ENCODE measurements at regions not wholly inside any gene's neighbourhood (a gene's known extent, or its start where the extent isn't known, plus 50 kb on each side); places are given as distances from the start of the nearest gene placed in this dataset.

DNA sequence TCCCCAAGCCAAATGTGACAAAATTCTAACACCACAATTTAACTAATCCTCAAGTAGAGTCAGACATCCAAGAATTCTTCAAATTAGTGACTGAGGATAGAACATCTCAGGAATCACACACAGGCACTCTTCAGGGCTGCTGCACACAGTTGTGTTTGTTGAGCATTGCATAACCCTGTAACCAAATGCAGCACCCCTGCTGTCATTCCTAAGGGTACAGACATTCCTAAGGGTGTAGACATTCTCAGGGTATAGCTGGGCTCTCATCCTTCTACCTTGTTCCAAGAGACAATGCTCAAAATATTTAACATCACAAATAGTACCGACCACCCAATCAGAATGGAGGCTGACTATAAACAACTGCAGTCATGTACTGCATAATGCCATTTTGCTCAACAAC, 107.1 kb upstream of the UBE2E2 start:
- H3K4me3 ChIP-seq (ENCODE audit: low read length): no peak overlapping the region
- DNase-seq (ENCODE audit: low read depth): no peak
- TF ChIP-seq, protein P1, sequence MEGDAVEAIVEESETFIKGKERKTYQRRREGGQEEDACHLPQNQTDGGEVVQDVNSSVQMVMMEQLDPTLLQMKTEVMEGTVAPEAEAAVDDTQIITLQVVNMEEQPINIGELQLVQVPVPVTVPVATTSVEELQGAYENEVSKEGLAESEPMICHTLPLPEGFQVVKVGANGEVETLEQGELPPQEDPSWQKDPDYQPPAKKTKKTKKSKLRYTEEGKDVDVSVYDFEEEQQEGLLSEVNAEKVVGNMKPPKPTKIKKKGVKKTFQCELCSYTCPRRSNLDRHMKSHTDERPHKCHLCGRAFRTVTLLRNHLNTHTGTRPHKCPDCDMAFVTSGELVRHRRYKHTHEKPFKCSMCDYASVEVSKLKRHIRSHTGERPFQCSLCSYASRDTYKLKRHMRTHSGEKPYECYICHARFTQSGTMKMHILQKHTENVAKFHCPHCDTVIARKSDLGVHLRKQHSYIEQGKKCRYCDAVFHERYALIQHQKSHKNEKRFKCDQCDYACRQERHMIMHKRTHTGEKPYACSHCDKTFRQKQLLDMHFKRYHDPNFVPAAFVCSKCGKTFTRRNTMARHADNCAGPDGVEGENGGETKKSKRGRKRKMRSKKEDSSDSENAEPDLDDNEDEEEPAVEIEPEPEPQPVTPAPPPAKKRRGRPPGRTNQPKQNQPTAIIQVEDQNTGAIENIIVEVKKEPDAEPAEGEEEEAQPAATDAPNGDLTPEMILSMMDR (conservative IDR thresholded peaks at IDR 0.05; ENCODE audit: low read depth, low read length): no peak

DNA sequence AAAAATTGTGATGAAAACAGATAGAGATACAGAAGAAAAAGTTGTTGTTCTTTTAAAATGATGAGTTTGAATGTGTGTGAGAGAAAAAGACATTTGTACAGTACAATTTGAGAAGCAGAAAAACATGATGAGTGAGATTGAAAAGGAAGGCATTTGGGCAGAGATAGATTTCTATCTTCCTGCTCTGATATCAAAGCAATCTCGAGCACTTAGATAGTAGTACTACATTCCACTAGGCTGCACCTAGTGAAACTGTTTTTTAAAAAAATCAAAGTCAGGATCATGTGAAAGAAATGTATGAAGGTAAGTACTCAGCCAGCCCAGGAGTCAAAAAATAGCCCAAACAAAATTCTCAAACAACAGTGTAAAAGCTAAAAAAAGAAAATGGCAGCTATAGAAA, 104.1 kb upstream of the UBE2E2 start:
- no peak for DNase-seq (ENCODE audit: low read depth)
- TF ChIP-seq, protein P1 (conservative IDR thresholded peaks at IDR 0.05; ENCODE audit: low read depth, low read length): no peak
- no peak overlapping the region for H3K4me3 ChIP-seq (ENCODE audit: low read length)

DNA sequence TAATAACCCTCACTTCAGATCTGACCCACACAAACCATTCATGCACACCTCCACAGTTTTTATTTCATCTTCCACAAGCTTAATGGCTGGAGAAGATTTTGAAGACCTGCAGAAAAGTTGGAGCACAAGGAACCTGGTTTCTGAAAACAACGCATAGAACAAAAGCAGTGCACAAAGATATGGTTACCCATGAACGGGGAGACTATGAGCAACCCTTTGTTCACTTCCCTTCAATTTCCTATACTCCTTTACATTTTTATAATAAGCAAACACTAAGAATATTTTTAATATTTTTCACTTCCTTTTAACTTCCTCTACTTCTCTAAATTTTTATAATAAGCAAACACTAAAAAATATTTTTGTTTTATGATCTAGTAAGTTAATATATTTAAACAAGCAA, 103.5 kb upstream of the UBE2E2 start:
- DNase-seq (ENCODE audit: low read depth): no peak
- no peak overlapping the region for H3K4me3 ChIP-seq (ENCODE audit: low read length)

DNA sequence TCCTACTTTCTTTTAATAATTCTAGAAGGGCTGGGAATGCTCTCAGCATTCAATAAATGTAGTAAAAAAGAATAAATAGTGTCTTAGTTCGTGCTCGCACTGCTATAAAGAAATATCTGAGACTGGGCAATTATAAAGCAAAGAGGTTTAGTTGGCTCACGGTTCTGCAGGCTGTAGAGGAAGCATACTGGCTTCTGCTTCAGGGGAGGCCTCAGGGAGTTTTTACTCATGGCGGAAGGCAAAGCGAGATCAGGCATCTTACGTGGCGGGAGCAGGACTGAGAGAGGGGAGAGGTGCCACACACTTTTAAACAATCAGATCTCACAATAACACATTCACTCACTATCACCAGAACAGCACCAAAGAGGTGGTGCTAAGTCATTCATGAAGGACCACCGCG, 103.0 kb upstream of the UBE2E2 start:
- no peak for DNase-seq (ENCODE audit: low read depth)
- TF ChIP-seq, protein P1 (conservative IDR thresholded peaks at IDR 0.05; ENCODE audit: low read depth, low read length): no peak
- H3K4me3 ChIP-seq (ENCODE audit: low read length): no peak overlapping the region

More for the DNA sequence above, 103.5 kb upstream of the UBE2E2 start:
- TF ChIP-seq, protein P1 (conservative IDR thresholded peaks at IDR 0.05; ENCODE audit: low read depth, low read length): no peak

DNA sequence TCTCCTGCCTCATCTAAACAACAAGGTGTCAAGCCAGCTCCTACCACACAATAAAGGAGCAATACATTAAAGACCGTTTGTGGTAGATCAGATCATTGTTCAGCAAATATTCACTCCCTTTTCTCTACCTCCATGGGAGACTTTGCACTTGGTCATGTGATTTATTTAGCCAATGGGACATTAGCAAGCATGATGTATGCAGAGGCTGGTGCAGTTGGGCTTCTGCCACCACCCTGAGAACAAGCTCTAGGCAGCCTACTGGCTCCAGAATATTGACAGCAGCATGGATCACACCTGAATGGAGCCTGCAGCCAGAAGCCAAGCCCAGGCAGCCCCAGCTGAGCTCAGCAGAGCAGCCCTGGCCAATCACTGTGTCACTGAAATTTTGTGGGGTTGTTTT, 99.4 kb upstream of the UBE2E2 start:
- DNase-seq (ENCODE audit: low read depth): no peak
- TF ChIP-seq, protein P1 (conservative IDR thresholded peaks at IDR 0.05; ENCODE audit: low read depth, low read length): no peak
- no peak overlapping the region for H3K4me3 ChIP-seq (ENCODE audit: low read length)

DNA sequence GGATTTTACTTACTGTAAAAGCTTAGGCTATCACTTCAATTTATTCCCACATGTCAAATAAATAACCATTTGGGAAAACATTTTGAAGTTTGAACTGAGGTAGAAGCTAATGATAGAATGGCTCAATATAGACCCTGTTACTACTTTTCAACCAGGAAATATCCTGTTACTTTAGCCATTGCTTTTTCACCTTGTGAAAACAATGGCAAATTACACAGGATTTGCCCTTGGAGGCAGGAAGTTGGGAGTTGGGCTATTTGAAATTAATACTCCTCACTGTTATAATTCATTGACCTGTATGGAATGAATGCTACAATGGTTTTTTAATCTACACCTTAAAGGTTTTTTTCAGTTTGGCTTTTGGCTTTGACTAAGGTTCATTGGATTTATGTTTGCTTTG, 98.1 kb upstream of the UBE2E2 start:
- H3K4me3 ChIP-seq (ENCODE audit: low read length): no peak overlapping the region
- TF ChIP-seq, protein P1 (conservative IDR thresholded peaks at IDR 0.05; ENCODE audit: low read depth, low read length): no peak
- DNase-seq (ENCODE audit: low read depth): no peak

DNA sequence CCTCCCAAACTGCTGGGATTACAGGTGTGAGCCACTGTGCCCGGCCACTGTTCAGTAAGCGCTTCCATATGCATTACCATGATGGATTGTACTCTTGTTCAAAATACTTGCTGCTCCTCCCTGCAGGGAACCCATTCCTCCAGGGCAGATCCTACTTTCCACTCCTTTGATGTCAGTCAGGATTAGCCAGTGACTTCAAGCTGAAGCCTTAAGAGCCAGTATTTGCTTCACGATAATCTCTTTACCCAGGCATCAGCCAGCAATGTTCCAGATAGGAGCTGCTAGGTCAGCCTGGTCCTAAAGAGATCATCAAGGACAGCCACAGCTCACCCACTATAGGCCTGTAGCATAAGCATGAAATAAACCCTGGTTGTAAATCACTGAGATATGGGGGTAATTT, 96.5 kb upstream of the UBE2E2 start:
- peak; percentile 46 for DNase-seq (ENCODE audit: low read depth)
- TF ChIP-seq, protein P1 (conservative IDR thresholded peaks at IDR 0.05; ENCODE audit: low read depth, low read length): no peak

More for the DNA sequence above, 96.5 kb upstream of the UBE2E2 start:
- H3K4me3 ChIP-seq (ENCODE audit: low read length): no peak overlapping the region
